ENCODE measurements at regions not wholly inside any gene's neighbourhood (a gene's known extent, or its start where the extent isn't known, plus 50 kb on each side); places are given as distances from the start of the nearest gene placed in this dataset.

GRCh38 chrX:102988517-102988916, 51.4 kb downstream of the RAB40AL start:
- no peak for TF ChIP-seq ZNF274 (IDR thresholded peaks at IDR 0.05; ENCODE audit: low read length)
- TF ChIP-seq ZNF274 (tag by site-specific recombination; IDR thresholded peaks at IDR 0.05; ENCODE audit: borderline replicate concordance) = no peak
- TF ChIP-seq, protein P1, sequence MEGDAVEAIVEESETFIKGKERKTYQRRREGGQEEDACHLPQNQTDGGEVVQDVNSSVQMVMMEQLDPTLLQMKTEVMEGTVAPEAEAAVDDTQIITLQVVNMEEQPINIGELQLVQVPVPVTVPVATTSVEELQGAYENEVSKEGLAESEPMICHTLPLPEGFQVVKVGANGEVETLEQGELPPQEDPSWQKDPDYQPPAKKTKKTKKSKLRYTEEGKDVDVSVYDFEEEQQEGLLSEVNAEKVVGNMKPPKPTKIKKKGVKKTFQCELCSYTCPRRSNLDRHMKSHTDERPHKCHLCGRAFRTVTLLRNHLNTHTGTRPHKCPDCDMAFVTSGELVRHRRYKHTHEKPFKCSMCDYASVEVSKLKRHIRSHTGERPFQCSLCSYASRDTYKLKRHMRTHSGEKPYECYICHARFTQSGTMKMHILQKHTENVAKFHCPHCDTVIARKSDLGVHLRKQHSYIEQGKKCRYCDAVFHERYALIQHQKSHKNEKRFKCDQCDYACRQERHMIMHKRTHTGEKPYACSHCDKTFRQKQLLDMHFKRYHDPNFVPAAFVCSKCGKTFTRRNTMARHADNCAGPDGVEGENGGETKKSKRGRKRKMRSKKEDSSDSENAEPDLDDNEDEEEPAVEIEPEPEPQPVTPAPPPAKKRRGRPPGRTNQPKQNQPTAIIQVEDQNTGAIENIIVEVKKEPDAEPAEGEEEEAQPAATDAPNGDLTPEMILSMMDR (tag by site-specific recombination; IDR thresholded peaks at IDR 0.05) = no peak
- TF ChIP-seq, protein P2, sequence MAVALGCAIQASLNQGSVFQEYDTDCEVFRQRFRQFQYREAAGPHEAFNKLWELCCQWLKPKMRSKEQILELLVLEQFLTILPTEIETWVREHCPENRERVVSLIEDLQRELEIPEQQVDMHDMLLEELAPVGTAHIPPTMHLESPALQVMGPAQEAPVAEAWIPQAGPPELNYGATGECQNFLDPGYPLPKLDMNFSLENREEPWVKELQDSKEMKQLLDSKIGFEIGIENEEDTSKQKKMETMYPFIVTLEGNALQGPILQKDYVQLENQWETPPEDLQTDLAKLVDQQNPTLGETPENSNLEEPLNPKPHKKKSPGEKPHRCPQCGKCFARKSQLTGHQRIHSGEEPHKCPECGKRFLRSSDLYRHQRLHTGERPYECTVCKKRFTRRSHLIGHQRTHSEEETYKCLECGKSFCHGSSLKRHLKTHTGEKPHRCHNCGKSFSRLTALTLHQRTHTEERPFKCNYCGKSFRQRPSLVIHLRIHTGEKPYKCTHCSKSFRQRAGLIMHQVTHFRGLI (tag by site-specific recombination; IDR thresholded peaks at IDR 0.05) = no peak
- TF ChIP-seq YY1 (tag by site-specific recombination; IDR thresholded peaks at IDR 0.05) = no peak
- TF ChIP-seq ZNF404 (tag by site-specific recombination; IDR thresholded peaks at IDR 0.05) = no peak
- no peak for TF ChIP-seq ZBTB7A (tag by site-specific recombination; IDR thresholded peaks at IDR 0.05; ENCODE audit: low read depth)
- TF ChIP-seq ZBTB17 (tag by site-specific recombination; IDR thresholded peaks at IDR 0.05) = no peak
